GM19372 (cell line): ENCODE measurements at regions not wholly inside any gene's neighbourhood (a gene's known extent, or its start where the extent isn't known, plus 50 kb on each side); places are given as distances from the start of the nearest gene placed in this dataset.
"Not testable (repeated sequence)": the region's sequence is repeated elsewhere in the genome, so short reads cannot be mapped to it uniquely, and the experiment has no call there.

Source experiments
- ATAC-seq: cut with Tn5 transposase; IDR thresholded peaks from one replicate; pipeline ENCODE4 v1.9.1; 2021; ENCODE audit warnings: mild to moderate bottlenecking, low read depth, moderate library complexity; ENCODE audit not compliant: unreplicated experiment

- ATAC-seq: no peak
Observed at GRCh38 chr13:87972568-87972967, 301.4 kb downstream of the SLITRK5 start.

DNA sequence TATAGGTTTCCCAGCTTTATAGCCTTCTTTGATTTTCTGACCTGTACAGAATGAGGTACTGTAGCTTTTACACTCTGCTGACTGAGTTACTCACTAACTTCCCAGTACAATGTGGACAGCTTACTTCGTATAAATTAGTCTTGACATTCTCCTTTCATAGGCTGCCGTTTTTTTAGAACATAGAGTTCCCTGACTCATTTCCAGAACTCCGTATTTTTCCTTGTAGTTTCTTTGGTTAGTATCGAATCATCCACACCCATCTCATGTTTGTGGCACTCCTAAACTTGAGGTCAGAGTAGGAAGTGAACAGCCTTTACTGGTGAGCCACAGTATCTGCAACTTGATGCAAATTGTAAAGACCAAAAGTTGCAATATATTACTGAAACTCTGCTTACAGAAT is 303.9 kb downstream of the SLITRK5 start:
- no peak for ATAC-seq

- not testable (repeated sequence) for ATAC-seq
Observed at GRCh38 chr13:87976650-87977049, 305.5 kb downstream of the SLITRK5 start.

- ATAC-seq: no peak
Observed at GRCh38 chr13:87981416-87981815, 310.2 kb downstream of the SLITRK5 start.

GRCh38 chr13:87982400-87982799 is 311.2 kb downstream of the SLITRK5 start:
- no peak for ATAC-seq

GRCh38 chr13:87986639-87987250 is 315.6 kb downstream of the SLITRK5 start:
- ATAC-seq: no peak

DNA sequence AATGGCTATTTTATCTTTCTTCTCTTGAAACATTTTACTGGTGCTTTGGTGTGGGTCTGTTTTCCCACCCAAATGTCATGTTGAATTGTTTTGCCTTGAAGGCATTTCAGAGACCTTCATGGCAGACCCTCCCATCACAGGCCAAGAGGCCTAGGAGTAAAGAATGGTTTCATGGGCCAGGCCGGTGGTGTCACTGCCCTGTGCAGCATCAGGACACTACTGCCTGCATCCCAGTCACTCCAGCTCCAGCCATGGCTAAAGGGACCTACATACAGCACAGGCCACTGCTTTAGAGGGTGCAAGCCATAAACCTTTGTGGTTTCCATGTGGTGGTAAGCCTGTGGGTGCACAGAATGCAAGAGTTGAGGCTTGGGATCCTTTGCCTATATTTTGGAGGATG is 326.9 kb downstream of the SLITRK5 start:
- ATAC-seq: no peak

- no peak for ATAC-seq
Observed at GRCh38 chr13:87999240-87999700, 328.1 kb downstream of the SLITRK5 start.

DNA sequence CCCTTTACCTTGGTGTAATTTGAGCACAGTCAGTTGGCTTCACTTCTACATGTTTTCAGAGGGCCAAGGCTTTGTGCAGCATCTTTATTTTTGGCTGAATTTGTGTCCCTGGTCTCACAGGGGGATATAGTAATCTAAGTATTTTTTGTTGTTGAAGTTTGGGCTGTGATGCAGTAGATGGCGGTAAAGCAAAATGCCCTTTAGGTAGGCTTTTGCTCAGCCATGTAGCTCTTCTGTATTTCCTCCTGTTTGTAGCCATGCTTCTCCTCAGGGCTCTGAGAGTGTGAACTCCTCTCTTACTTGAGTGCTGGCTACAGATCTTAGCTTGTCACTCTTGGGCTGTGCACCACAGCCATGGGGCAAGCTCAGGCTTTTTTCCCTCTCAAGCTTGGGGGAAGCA is 328.6 kb downstream of the SLITRK5 start:
- no peak for ATAC-seq

DNA sequence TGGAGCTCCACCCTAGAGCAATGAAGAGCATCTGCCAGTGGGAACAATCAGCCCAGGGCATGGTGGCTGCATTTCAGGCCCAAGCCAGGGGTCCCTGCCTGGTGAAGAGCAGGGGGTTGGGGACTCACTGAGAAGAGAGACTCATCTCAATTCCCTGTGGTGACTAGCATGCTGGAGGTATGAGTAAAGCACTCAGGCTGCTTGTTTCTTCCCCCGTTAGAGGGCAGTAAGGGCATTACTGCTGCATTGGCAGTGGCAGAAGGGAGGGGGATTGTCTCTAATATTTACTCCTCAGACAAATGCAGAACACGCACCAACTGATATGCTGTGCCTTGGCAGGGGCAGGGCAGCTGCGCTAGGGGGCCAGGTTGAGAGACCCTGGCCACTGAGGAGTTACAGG is 329.1 kb downstream of the SLITRK5 start:
- no peak for ATAC-seq

DNA sequence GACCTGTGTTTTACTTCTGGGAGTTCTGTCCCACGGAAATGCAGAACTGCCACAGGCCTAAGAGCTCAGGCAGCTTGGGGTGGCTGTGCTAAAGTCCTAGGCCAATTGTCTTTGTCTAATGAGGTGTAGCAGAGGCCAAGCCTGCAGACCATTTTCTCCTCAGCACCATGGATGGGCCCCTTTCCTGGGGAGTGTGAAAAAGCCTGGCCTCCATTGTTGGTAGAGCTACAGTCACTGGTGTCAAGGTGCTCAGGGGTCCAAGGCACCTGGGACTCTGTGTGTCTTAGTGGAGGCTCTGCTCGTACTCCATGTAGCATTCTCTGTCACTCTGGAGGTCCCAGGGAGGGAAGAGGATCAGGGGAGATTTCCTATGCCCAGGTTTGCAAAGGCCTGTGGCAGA is 329.6 kb downstream of the SLITRK5 start:
- no peak for ATAC-seq

DNA sequence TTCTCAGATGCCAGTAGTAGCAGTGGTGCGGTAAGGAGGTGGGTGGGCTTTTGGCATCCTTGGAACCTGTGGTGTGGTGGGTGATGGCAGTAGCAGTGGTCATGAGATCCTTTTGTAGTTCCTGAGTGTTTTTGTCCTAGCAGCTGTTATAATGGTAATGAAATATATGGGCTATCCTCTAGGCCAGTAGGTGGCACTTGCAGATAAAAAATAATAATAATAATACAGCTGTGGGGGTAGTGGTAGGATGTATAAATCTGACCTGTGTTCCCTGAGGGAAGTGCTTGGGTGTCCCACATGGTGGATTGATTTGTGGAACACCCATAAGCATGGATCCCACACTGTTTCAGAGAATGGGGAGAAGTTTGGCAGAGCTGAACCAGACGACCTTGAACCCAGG is 334.0 kb downstream of the SLITRK5 start:
- no peak for ATAC-seq

DNA sequence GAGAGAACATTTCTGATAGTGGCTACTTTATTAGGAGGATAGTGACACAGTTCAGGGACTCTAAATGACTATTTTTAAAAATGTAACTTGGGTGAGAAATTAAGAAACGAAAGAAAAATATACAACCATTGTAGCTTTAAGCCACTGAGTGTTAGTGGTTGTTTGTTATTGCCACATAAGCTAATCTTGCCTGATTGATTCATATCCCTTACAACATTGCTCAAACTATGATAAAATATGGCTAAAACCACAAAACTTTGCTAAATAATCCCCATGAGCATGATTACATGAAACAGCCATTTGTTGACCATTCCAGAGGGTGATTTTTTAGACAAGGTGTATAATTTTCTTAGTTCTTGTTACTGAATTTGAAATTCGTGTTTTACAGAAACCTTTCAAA is 343.4 kb downstream of the SLITRK5 start:
- ATAC-seq: no peak

GRCh38 chr13:88022431-88023208 is 351.4 kb downstream of the SLITRK5 start:
- no peak for ATAC-seq

- ATAC-seq: no peak
Observed at GRCh38 chr13:88026241-88026640, 355.1 kb downstream of the SLITRK5 start.

DNA sequence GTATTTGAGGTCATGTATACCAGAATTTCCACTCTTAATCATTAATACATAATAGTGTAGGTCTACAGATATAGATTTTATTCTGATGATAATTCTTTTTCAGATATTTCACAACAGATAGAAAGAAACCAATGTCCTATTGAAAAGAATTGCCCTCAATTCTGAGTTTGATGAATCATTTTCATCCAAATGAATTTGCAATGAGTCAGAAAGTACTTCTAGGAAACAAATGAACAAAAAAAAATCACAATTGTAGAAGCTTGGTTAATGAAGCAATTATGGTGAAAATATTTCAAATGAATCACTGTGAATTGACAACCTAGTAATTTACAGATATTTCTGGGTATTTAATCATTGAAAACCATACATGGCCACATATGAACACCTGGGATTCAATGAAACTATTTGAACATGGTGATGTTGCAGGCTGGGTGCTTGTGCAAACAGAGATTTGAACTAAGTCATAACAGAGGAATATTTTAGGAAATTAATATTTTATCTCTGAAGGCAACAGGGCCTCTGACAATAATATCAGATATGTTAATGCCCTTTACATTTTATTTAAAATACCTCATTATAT is 360.9 kb downstream of the SLITRK5 start:
- no peak for ATAC-seq

GRCh38 chr13:88036205-88036604 is 365.0 kb downstream of the SLITRK5 start:
- ATAC-seq: not testable (repeated sequence)

GRCh38 chr13:88042489-88042888 is 371.3 kb downstream of the SLITRK5 start:
- ATAC-seq: no peak

DNA sequence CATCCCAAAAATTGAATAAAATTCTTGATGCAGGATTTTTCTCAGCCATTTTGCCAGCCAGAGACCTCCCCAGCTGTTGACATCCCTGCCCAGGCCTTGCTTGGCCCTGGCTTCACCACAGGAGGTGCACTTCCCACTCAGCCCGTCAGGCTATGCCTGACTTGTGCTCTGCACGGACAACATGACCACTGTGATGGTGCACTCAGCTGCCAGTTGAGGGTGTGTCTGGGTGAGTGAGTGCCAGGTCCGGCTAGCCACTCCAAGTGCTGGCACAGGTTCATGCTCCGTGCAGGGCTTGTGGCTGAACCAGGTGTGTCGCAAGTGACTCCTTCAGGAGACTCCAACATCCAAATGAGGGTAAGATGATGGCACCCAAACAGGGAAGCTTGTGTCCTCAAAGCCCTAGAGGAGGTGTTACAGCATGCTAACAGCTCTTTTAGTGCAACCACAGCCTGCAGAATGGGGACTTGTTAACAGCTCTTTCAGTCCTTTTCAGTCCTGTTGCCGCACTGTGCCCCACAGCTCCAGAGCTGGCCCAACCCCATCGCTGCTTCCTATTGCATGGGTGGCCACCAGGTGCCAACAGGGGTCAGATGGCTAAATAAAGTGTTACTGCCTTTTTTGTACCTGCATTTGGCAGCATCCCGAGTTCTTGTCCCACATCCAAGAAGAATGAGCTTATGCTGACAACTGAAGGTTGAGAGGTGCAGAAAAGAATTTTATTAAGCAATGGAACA is 380.7 kb downstream of the SLITRK5 start:
- ATAC-seq: no peak

DNA sequence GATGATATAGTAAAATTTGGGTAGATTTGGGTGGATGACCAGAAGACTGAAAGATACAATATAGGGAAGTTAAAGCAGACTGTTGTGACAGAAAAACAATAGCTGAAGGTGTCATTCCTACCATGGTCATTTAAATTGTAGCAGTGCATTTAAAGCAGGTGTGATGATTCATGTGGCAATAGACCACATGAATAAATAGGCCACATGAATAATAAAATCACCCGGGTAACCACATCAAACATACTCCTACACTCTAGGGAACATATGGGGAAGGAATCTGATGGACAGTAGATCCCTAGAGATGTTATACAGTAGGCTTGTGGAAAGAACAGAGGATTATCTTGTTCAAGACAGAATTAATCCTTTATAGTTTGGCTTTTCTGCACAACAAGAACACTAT is 392.6 kb downstream of the SLITRK5 start:
- no peak for ATAC-seq

DNA sequence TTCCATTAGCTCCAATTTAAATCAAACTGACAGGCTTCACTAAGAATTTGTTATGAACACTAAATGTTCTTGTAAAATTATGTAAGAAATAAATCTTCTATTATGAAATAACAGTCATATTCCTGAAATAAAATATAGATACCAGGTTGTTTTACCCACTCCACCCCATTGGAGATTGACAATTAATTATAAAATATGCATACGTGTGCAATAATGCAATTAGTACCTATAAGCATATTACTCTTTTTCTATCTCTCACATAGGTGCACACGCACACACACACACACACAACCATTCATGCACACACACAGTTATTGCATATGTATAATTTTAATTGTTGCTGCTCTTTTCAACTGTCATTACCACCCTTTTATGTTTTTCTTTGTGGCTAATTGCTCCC is 395.7 kb downstream of the SLITRK5 start:
- ATAC-seq: no peak
